WI38 (cell line): ENCODE measurements at regions not wholly inside any gene's neighbourhood (a gene's known extent, or its start where the extent isn't known, plus 50 kb on each side); places are given as distances from the start of the nearest gene placed in this dataset.

Source experiments
- H3K4me3 ChIP-seq: 2 replicates; pipeline ENCODE4 v1.5.1; 2011; ENCODE audit warnings: low read depth, mild to moderate bottlenecking, control low read depth, low read length
- CTCF ChIP-seq: IDR thresholded peaks from 2 replicates; pipeline ENCODE4 v1.5.1; 2012; ENCODE audit warnings: low read depth, mild to moderate bottlenecking, control low read depth, low read length

DNA sequence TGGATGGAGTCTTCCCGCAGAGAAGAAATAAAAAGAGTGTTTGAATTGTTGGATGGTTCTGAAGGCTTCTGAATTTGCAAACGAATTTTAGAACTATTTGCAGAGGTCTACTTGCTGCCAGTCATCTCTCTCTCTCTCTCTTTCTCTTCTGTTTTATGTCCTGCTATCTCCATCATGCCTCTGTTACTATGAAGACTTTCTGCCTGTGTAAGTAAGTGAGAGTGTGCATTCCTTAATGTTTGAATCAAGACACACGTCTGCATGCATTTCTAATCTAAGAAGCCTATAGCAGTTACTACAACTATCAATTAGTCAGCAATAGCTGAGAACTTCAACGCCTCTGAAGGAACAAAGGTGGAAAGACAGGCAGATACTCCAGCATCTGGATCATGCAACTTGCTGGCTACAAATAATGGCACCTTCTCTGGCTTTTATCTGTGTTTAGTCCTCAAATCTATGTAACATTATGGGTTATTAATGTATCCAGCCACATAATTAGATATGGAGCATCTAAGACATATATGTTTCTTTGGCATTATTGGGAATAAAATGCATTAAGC lies 191.5 kb upstream of the BLID start:
- H3K4me3 ChIP-seq: no peak overlapping the region
- no peak for TF ChIP-seq CTCF

DNA sequence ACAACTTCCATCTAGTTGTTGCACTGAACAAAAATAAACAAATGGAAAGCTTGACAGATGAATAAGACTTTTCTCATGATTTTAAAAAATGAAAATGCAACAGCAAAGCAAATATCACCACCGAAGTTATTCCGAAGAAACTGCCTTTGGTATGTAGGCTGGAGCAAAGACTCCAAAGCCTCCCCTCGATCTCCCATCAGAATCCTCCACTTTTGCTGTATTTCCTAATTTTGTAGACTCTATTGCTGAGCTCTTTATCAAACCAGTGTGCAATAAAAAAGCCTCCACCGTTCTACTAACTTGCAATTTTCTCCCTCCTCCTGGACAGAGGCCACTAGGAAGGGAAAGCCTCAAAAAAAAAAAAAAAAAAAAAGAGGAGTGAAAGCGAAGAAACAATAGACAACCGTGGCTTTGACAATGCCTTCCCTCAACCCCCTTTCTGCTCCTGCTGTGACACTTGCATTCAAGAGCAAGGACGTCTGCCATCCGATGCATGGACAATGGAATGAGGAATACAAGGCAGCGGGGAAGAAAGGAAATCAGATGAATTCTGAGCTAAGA lies 190.9 kb upstream of the BLID start:
- TF ChIP-seq CTCF: no peak
- no peak overlapping the region for H3K4me3 ChIP-seq

- no peak for TF ChIP-seq CTCF
- no peak overlapping the region for H3K4me3 ChIP-seq
These were observed 189.7 kb upstream of the BLID start for GRCh38 chr11:122305426-122306320.

DNA sequence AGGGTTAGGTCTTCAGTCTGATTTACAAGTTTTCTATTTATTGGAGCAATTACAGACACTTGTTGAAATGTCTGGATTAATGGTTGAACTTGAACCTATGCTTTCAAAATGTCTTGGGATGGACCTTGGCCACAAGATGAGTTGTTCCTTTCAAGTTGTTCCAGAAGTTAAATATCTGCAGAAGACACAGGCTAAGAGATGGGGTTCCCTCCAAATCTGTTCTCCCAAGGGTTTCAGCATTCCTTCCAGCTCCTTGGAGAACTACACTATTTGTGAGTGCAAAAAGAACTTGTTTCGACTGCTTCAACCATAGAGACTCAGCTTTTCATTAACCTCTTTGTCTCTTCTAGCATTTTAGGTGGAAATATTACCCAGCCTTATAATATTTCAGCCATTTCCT lies 189.0 kb upstream of the BLID start:
- H3K4me3 ChIP-seq: no peak overlapping the region
- TF ChIP-seq CTCF: no peak

GRCh38 chr11:122304306-122304705 lies 188.3 kb upstream of the BLID start:
- TF ChIP-seq CTCF: no peak
- no peak overlapping the region for H3K4me3 ChIP-seq

- TF ChIP-seq CTCF: no peak
- H3K4me3 ChIP-seq: no peak overlapping the region
These were observed 178.0 kb upstream of the BLID start for GRCh38 chr11:122294041-122294440.
